ENCODE measurements at regions not wholly inside any gene's neighbourhood (a gene's known extent, or its start where the extent isn't known, plus 50 kb on each side); places are given as distances from the start of the nearest gene placed in this dataset.
"Not testable (repeated sequence)": the region's sequence is repeated elsewhere in the genome, so short reads cannot be mapped to it uniquely, and the experiment has no call there.

DNA sequence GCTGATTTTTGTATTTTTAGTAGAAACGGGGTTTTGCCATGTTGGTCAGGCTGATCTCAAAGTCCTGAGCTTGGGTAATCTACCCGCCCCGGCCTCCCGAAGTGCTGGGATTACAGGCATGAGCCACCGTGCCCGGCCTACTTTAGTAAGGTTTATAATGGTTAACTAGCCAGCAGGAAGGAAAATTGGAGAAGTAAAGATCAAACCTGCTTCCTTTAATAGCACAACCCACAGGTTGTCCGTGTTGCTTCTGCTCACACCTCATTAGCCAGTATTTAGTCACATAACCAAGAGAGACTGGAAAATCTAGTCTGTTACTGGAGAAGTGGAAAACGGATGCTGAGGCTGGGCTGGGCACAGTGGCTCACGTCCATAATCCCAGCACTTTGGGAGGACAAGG lies 51.9 kb upstream of the TBL1XR1 start:
- FAIRE-seq = no peak

DNA sequence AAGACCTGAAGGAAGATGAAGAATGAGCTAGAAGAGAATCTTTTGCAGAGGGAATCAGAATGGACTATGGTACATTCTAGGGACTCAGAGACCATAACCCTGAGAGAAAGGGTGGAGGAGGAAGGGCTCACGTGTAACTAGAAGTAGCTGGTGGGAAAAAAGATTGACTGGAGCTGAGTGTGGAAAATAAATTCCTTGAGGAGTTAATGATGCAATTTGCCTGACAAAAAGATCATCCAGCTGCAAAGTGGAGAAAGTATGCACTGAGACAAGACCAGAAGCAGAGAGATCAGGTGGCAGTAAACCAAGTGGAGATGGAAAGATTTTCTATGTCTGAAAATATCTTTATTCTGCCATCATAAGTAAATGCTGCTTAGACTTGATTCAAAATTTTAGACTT lies 52.9 kb upstream of the TBL1XR1 start:
- no peak for FAIRE-seq

DNA sequence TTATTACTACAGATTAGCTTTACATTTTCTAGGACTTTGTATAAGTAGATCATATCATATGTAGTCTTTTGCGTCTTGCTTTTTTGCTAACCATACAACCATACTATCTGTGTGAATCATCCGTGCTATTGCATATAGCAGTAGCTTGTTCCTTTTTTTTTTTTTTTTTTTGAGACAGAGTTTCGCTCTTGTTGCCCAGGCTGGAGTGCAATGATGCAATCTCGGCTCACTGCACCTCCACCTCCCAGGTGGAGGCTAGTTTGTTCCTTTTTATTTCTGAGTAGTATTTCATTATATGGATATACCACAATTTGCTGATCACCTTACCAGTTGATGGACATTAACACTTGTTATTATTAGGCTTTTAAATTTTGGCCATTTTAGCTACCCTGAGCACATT lies 54.5 kb upstream of the TBL1XR1 start:
- FAIRE-seq = no peak

DNA sequence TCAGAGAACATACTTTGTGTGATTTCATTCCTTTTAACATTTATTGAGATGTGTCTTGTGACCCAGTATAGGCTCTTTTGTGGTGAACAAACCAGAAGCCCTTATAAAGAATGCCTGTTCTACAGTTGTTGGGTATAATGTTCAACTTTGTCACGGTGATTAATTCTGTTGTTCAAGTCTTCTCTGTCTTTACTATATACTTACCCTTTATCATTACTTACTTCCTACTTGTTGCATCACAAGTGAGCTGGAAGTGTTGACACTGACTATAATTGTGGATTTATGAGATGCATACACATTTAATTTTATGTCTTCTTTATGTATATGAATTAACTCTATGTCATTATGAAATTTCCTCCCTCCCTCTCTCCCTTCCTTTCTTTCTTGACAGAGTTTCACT lies 59.7 kb upstream of the TBL1XR1 start:
- no peak for FAIRE-seq

DNA sequence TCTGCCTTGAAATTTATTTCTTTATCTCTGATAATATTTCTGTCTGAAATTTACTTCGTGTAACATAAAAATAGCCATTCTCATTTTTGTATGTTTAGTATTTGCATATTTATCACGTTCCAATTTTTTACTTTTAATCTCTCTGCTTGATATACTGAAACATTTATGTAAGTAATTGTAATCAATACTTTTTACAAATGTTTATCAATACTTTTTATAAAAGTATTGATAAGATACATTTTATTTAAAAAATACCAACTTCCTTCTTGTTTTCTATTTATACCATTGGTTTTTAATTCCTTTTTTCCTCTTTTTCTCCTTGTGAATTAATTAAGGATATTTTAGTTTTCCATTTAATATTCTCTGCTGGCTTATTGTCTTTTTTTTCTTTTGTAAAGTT lies 60.3 kb upstream of the TBL1XR1 start:
- FAIRE-seq = peak; percentile 92

DNA sequence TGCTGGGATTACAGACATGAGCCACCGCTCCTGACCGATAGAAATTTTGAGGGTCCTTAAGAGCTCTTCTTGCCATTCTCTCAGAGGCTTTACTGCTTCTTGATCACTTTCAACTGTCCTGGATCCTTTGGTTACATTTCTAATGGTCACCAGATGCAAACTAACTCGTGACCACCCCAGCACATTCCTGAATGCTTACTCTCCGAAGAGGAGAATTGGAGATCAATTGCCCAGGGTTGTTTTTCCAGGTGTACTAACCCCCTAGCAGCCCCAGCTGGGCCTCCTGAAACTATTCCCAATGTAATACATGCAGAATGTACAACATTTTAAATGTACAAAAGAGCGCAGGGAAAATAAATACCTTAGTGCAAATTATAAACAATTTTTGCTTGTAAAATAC lies 65.1 kb upstream of the TBL1XR1 start:
- FAIRE-seq = no peak

DNA sequence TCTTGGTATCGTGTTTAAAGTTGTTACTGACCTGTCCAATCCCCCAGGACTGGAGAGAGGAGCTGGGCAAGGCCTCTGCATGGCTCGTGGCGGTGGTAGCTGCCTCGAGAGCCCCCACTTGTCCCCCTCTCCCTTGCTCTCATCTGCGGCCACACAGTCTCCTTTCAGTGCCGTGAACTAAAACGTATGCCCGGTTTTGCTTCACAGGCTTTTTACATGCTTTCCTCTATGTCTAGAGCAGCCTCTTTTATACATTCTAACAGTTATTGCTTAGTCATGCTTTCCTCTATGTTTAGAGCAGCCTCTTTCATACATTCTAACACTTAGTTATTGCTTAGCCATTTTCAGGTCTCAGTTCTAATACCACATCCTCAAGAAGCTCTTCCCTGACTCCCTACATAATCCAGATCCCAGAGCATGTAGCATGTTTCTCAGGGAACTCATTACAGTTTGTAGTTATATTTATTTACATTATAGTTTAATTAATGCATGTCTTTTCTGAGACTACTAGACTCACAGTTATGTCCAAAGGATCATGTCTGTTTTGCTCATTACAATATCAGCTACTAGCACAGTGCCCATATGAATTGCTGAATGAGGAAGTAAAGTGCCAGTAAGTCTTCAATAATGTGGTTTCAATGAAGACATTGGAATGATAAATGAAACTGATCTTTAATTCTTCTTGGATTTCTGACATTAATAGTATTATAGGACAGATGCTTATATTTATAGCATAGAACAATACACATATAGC lies 66.5 kb upstream of the TBL1XR1 start:
- FAIRE-seq = no peak

DNA sequence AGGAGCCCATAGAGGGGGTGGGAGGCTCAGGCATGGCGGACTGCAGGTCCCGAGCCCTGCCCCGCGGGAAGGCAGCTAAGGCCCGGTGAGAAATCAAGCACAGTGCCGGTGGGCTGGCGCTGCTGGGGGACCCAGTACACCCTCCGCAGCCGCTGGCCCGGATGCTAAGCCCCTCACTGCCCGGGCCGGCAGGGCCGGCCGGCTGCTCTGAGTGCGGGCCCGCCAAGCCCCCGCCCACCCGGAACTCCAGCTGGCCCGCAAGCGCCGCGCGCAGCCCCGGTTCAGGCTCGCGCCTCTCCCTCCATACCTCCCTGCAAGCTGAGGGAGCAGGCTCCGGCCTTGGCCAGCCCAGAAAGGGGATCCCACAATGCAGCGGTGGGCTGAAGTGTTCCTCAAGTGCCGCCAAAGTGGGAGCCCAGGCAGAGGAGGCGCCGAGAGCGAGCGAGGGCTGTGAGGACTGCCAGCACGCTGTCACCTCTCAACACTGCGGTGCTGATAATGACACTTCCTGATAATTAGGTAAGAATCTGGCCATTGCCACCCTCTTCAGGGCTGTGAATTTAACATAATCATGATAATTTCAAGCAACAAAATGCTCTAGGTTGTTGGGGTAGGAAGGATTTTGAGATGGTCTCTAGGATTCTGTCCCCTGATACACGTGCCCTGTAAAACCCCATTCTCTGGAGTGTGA lies 74.7 kb upstream of the TBL1XR1 start:
- not testable (repeated sequence) for FAIRE-seq

DNA sequence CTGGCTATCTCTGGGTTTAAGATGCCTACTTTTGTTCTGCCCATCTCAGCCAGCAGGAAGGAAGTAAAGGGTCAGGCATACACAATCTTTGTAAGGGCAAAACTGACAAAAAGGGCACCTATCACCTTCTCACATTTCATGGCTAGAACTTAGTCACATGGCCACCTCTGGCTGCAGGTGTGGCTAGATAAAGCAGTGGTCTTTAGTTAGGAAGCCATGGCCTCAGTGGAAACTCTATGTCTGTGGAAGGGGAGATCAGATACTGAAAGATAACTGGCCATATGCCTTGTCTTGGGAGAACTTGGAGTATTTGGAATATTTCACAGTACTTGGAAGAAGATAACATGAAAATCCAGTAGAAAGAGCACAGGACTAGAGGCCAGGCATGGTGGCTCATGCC lies 80.7 kb upstream of the TBL1XR1 start:
- no peak for FAIRE-seq

DNA sequence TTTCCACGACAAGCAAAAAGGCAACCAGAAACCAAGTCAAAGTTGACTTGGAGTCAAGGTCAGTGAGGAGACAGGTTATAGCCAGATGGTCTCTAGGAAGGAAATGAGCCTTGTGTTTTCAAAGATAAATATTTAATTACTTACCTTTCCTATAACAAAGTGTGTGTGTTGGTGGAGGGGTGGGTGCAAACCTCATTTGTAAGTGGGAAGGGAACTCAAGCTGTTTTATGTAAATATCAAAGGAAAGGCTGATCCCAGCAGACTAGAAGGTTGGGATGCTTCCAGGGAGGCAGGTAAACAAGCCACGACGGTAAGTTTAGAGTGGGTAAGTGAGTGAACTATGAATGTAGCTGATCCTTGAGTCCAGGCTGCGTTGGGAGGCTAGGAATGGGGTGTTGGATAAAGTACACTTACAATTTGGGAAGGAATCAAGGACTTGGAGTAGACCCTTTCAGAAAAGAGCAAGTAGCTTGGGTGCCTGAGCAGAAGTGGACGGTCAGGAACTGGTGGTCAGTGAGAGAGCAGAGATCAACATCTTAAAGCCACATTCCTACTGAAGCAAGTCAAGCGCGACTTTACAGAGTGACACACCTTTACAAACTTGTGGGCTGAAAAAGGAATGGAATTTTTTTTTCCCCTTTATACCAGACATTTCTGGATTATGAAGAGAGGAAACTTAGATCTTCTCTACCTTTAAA lies 82.0 kb upstream of the TBL1XR1 start:
- FAIRE-seq = no peak

DNA sequence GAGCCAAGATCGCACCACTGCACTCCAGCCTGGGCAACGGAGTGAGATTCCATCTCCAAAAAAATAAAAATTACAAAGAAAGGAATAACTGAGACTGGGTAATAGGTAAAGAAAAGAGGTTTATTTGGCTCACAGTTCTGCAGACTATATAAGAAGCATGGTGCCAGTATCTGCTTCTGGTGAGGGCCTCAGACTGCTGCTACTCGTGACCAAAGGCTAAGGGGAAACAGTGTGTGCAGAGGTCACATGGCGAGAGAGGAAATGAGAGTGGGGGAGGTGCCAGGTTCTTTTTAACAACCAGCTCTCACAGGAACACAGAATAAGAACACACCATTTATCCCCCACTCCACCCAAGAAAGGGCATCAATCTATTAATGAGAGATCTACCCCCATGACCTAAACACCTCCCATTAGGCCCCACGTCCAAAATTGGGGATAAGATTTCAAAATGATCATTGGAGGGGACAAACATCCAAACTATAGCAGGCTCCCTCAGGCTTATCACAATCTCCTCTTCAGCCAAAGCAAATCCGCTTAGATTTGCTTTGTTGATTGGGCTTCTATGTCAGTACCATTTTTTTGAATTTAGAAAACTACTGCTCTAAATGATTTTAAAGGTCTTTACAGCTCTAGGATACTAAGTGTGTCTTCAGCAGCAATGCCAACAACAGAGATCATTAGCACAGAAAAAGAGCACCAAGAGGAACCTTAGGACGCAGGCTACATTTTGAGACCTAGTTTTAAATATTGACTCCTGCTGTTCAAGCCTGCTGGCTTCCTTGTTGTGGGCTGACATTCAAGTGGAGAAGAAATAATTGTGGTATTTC lies 84.2 kb upstream of the TBL1XR1 start:
- no peak for FAIRE-seq

DNA sequence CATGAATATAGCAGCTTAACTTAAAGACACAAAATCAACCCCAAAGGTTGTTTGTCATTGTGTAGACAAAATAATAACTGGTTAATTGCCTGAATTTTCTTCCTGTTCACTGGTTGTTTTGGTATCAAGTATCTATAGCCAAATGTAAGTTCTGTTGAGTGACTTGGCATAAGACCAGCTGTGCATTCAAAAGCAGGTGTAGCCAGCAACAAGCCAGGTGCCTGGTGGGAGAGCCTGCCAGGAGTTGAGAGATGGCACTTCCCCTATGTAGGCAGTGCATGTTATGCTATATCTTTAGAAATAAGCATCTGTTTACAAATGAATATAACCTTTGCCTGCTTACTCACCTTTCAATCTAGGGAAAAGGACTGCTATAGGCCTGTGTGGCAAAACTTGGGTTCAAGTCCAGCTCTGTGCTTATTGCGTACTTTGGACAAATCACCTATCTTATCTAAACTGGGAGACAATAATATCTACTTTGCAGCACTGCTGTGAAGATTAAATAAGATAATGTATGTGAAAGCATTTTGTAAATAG lies 84.9 kb upstream of the TBL1XR1 start:
- FAIRE-seq = no peak

DNA sequence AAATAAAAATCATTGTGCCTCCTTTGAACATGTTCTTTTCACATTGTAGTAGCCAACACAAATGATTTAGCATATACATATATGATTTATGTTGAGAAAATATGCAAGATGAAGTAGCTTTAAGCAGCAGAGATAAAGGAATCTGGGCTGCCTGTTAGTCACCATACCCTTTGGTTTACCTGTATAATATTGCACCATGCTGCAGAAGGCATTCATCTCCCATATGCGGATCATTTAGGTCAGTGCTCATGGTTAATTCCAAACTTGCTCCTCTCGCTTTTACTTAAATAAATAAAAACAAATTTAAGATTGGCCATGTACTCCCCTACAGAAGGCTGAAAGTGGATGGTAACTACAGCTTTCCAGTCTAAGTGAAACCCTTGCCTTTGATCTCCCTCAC lies 86.7 kb upstream of the TBL1XR1 start:
- FAIRE-seq = no peak

DNA sequence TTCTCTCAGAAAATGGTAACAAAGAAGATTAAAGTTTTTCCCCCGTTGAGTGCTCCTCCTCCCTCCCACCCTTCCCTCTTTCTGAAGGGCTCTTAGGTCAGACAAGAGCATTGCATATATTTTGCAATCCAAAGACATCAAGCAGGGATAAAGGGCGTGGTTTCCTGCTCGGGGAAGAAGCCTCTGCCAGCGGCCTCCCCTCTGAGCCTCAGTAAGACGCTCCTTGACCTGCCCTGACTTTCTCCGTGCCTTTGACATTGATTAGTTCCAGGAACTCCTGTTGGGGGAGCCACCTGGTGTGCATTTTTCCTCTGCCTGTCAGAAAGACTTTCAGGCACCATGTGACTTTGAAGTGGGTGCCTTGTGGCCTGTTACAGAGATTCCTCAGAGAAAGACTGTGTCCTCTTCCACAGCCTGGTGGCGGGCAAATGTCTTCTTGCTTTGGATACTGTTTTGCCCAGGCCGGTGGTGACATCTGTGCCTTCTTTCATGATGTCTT lies 87.2 kb upstream of the TBL1XR1 start:
- no peak for FAIRE-seq

DNA sequence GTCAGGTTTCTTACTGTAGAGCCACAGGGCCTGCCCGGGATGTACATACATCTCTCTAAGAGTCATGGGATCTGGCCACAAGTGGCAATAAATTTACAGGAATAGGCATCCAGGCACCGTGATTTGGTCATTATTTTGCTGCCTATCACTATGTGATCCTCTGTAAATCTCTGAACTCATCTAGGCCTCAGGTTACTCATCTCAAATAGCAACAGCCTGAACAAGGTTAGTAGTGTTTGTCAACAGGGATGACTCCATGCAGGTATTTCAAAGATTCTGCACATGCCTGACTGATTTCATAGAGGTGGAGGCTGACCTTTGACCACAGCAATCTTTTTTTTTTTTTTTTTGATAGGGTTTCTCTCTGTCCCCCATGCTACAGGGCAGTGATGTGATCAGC lies 88.8 kb upstream of the TBL1XR1 start:
- no peak for FAIRE-seq

DNA sequence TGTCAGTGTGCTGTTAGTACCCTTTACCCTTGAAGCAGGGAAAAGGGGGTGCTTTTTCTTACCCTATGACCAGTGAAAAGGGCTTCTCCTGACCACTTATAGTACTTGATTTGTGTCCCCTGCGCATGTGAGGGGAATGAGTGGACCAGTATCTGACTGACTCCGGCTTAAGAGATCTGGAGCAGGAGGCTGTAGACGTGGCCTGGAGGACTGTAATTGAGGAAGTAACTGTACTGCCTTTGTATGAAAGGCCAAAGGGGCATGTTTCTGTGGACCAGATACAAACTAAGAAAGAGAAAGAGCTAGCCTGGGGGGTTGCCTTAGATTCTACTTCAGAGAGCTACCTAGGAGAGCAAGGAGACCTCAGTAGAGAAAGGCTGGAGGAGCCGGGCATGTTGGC lies 89.9 kb upstream of the TBL1XR1 start:
- FAIRE-seq = no peak

DNA sequence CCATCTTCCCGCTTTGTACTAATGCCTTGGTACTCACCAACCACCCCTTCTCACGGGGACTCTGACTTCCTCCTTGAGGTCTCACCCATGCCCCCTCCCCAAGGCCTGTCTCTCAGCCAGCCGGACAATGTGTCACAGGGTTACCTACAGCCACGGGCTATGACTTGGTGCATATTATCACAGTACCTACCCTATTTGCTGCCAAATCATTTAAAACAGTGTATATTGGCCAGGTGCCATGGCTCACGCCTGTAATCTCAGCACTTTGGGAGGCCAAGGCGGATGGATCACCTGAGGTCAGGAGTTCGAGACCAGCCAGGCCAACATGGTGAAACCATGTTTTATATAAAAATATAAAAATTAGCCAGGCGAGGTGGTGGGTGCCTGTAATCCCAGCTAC lies 93.4 kb upstream of the TBL1XR1 start:
- FAIRE-seq = no peak

DNA sequence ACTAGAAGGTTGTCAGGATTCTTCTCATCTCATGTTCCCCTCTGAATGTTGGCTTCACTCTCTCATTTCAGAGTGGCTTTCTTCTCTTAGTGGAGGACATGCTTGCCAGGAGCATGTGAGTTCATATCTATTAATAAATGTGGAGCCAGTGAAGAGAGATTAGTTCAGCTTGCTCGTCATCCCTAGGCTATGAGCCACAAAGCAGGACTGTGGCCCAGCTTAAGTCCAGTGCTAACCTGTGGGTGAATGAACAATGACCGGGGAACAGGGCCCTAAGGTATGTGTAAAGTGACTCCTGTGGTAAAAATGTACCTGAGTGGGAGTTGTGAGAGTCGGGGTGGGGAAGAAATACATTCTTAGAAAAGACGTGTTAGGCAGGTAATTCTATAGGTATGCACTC lies 96.9 kb upstream of the TBL1XR1 start:
- no peak for FAIRE-seq

DNA sequence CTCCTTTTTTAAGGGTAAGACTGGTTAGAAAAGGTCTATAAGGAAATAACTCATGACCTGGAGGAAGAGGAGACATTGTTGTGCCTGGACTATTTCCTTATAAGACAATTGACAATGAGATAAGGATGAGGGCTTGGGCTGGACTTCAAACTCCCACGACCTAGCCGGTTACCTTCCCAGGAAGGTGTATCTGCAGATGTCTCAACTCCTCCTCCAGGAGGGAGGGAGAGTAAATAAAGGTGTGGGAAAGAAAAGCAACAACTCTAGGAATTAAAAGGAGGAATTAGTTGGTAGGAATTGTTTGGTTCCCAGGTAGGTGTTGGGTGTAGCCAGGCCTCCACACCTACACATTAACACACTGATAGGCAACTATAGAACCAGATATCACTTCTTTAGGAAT lies 97.8 kb upstream of the TBL1XR1 start:
- no peak for FAIRE-seq

DNA sequence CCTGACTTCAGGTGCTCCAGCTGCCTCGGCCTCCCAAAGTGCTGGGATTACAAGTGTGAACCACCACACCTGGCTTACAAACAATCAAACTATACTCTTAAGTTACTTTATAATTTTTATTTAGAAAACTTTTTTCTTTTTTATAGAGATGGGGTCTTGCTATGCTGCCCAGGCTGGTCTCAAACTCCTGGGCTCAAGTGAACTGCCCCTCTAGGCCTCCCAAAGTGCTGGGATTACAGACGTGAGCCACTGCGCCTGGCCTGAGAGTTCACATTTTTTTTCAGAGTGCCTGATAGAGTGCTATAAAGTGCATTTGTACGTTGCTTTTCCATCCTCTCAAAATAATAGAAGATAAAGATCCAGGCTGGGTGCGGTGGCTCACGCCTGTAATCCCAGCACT lies 102.0 kb upstream of the TBL1XR1 start:
- FAIRE-seq = no peak

DNA sequence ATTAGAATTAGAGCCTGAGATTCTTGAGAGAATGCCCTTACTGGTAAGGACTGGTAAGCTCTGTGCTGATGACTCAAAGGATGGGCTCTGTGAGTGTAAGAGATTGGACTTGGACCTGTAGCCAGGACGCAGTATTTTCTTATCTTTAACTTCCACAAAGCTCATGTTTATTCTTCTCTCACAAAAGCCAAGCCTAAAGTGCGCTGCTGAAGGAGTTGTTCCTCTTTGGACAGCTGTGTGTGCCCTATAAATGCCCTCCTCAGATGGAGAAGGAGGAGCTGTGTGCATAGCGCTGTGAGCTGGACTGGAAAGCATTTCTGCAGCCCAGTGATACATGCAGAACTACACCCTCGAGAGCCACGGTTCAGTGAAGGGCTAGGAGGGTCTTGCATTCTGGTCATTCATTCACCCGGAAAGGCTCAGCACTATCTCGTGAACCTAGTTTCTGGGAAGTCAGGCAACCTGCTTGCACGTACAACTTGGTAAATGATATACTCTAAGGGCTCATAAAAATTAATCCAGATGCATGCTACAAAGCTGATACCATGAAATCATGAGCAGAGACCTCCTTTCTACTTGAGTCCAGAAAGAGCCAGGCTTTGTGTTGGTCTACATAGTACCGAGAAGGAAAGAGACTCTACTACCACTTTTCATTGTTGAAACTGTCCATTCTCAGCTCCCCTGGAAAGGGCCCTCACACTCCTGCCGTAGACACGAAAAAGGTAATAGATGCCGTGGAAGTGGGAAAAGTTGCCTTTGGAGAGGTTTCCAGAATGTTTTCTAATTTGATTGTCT lies 103.0 kb upstream of the TBL1XR1 start:
- FAIRE-seq = no peak

DNA sequence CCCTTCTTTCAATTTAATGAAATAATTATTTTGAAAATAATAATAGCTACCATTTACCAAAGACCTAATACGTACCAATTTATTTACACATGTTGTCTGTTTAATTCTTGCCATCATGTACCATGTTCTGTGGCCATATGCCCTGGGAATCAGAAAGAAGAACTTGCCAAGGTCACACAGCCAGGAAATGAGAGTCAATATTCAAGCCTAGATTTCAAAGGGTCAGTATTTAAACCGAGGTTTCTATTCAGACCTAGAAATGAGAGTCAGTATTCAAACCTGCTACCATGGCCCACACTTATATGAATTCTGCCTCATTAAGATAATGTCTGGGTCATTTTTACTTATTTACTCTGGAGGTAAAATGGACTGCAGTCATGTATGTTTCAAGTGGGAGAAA lies 103.6 kb upstream of the TBL1XR1 start:
- FAIRE-seq = no peak

All from A204.1 (cell line).